Kidney (tissue), 13 donors: ENCODE measurements at regions not wholly inside any gene's neighbourhood (a gene's known extent, or its start where the extent isn't known, plus 50 kb on each side); places are given as distances from the start of the nearest gene placed in this dataset.

ENCODE experiments used
- DNase-seq, 5 donors: peaks; one replicate each; pipeline ENCODE4 v3.0.0-alpha.2; 2013 to 2020
- FAIRE-seq: peaks from 2 replicates; lab custom pipeline; 2012; peaks lifted over from hg19 to GRCh38; lab: Jason Lieb, UNC
- H3K27ac ChIP-seq, 2 donors: one replicate each; pipeline ENCODE4 v1.7.0; 2013; ENCODE audit warnings: low read depth in 2 of 2, low read length in 2 of 2, inconsistent platforms in 1 of 2
- H3K27me3 ChIP-seq: one replicate; pipeline ENCODE4 v1.7.1; 2013; ENCODE audit warnings: low read length, inconsistent platforms; ENCODE audit not compliant: control insufficient read depth, insufficient read depth
- H3K36me3 ChIP-seq, 3 donors: one replicate each; pipeline versions ENCODE4 v1.7.0 to v1.7.1; 2013; ENCODE audit warnings: low read length in 3 of 3, control low read depth in 1 of 3, inconsistent platforms in 1 of 3; ENCODE audit not compliant: insufficient read depth in 3 of 3, control insufficient read depth in 2 of 3
- H3K4me1 ChIP-seq, 3 donors: one replicate each; pipeline versions ENCODE4 v1.7.0 to v1.7.1; 2013; ENCODE audit warnings: low read length in 3 of 3, inconsistent platforms in 1 of 3, low read depth in 1 of 3; ENCODE audit not compliant: control insufficient read depth in 2 of 3, insufficient read depth in 2 of 3
- H3K4me3 ChIP-seq, 3 donors: one replicate each; pipeline versions ENCODE4 v1.7.0 to v1.8.1; 2013; ENCODE audit warnings: low read length in 3 of 3, control low read depth in 1 of 3, inconsistent platforms in 1 of 3
- H3K9ac ChIP-seq, 3 donors: one replicate each; pipeline versions ENCODE4 v1.7.0 to v1.7.1; 2013; ENCODE audit warnings: low read length in 3 of 3, control low read depth in 1 of 3, inconsistent platforms in 1 of 3
- H3K9me3 ChIP-seq, 3 donors: one replicate each; pipeline versions ENCODE4 v1.7.0 to v1.7.1; 2013; ENCODE audit warnings: low read length in 3 of 3, control low read depth in 1 of 3, inconsistent platforms in 1 of 3; ENCODE audit not compliant: control insufficient read depth in 2 of 3, insufficient read depth in 1 of 3
- CTCF ChIP-seq: IDR thresholded peaks from 3 replicates; pipeline ENCODE4 v1.5.1; 2012; ENCODE audit warnings: mild to moderate bottlenecking, moderate library complexity, borderline replicate concordance; ENCODE audit not compliant: insufficient read depth; ENCODE audit errors: extremely low read depth
- intact Hi-C: fragments of 100-400 bp; cut with DNase I; formaldehyde crosslinking; loops from one replicate; pipeline ENCODE4 v1.11.1; 2022
- donor health status: control.
- donor health status: control.
- donor health status: control.
- donor health status: control.
- donor health status: control.
- donor health status: DM: yes; HTN: yes; CAD: no.
- donor health status: Normal renal cell carcinoma (clear cell type).

- H3K36me3 ChIP-seq = no peaks in the 10 kb centered on the region
- no peak overlapping the region for H3K4me3 ChIP-seq
- no peak overlapping the region for H3K9ac ChIP-seq
- no peak for DNase-seq
- H3K4me1 ChIP-seq = no peaks in the 10 kb centered on the region
- H3K9me3 ChIP-seq = no peaks in the 10 kb centered on the region
- no peak overlapping the region for H3K27ac ChIP-seq
- no peak for FAIRE-seq
- TF ChIP-seq CTCF = no peak
- intact Hi-C loops = no loop called here
- H3K27me3 ChIP-seq = no peaks in the 10 kb centered on the region
Observed at GRCh38 chr13:50071379-50071778, 56.1 kb downstream of the KCNRG start.

GRCh38 chr13:50072676-50073075, 57.4 kb downstream of the KCNRG start:
- no peak for TF ChIP-seq CTCF
- intact Hi-C loops = no loop called here
- no peaks in the 10 kb centered on the region for H3K27me3 ChIP-seq
- no peak for FAIRE-seq
- no peak overlapping the region for H3K9ac ChIP-seq
- H3K4me3 ChIP-seq = no peak overlapping the region
- H3K27ac ChIP-seq = no peak overlapping the region
- DNase-seq = no peak
- no peaks in the 10 kb centered on the region for H3K36me3 ChIP-seq
- no peaks in the 10 kb centered on the region for H3K4me1 ChIP-seq
- no peaks in the 10 kb centered on the region for H3K9me3 ChIP-seq

GRCh38 chr13:50073340-50073739, 58.1 kb downstream of the KCNRG start:
- intact Hi-C loops = no loop called here
- no peak for TF ChIP-seq CTCF
- DNase-seq = no peak
- no peak overlapping the region for H3K27ac ChIP-seq
- H3K9me3 ChIP-seq = no peaks in the 10 kb centered on the region
- H3K36me3 ChIP-seq = no peaks in the 10 kb centered on the region
- H3K9ac ChIP-seq = no peak overlapping the region
- H3K4me1 ChIP-seq = no peaks in the 10 kb centered on the region
- H3K27me3 ChIP-seq = no peaks in the 10 kb centered on the region
- no peak for FAIRE-seq
- no peak overlapping the region for H3K4me3 ChIP-seq

- TF ChIP-seq CTCF = no peak
- no peak overlapping the region for H3K4me3 ChIP-seq
- no peaks in the 10 kb centered on the region for H3K9me3 ChIP-seq
- no peaks in the 10 kb centered on the region for H3K27me3 ChIP-seq
- H3K9ac ChIP-seq = no peak overlapping the region
- intact Hi-C loops = no loop called here
- no peak for DNase-seq
- no peak overlapping the region for H3K27ac ChIP-seq
- no peaks in the 10 kb centered on the region for H3K4me1 ChIP-seq
- no peaks in the 10 kb centered on the region for H3K36me3 ChIP-seq
- FAIRE-seq = no peak
Observed at GRCh38 chr13:50074843-50075242, 59.6 kb downstream of the KCNRG start.
